HG03196 (cell line): ENCODE measurements at regions not wholly inside any gene's neighbourhood (a gene's known extent, or its start where the extent isn't known, plus 50 kb on each side); places are given as distances from the start of the nearest gene placed in this dataset.
"Not testable (repeated sequence)": the region's sequence is repeated elsewhere in the genome, so short reads cannot be mapped to it uniquely, and the experiment has no call there.

Experiments
- ATAC-seq: cut with Tn5 transposase; IDR thresholded peaks from one replicate; pipeline ENCODE4 v1.9.1; 2021; ENCODE audit not compliant: unreplicated experiment

GRCh38 chr10:44279426-44280126, 105.3 kb downstream of the CXCL12 start:
- ATAC-seq: no peak

GRCh38 chr10:44278837-44279324, 106.0 kb downstream of the CXCL12 start:
- ATAC-seq: no peak

GRCh38 chr10:44268435-44268948, 116.4 kb downstream of the CXCL12 start:
- not testable (repeated sequence) for ATAC-seq

- no peak for ATAC-seq
Measured at GRCh38 chr10:44267007-44267406, 117.9 kb downstream of the CXCL12 start.

GRCh38 chr10:44264244-44264643, 120.7 kb downstream of the CXCL12 start:
- ATAC-seq: no peak

GRCh38 chr10:44263771-44264170, 121.1 kb downstream of the CXCL12 start:
- no peak for ATAC-seq

GRCh38 chr10:44262551-44263251, 122.2 kb downstream of the CXCL12 start:
- no peak for ATAC-seq

- ATAC-seq: no peak
Measured at GRCh38 chr10:44261710-44262455, 123.0 kb downstream of the CXCL12 start.

- no peak for ATAC-seq
Measured at GRCh38 chr10:44261296-44261695, 123.6 kb downstream of the CXCL12 start.

- no peak for ATAC-seq
Measured at GRCh38 chr10:44260286-44260928, 124.5 kb downstream of the CXCL12 start.

- no peak for ATAC-seq
Measured at GRCh38 chr10:44259090-44259874, 125.6 kb downstream of the CXCL12 start.

GRCh38 chr10:44258460-44259089, 126.3 kb downstream of the CXCL12 start:
- no peak for ATAC-seq

GRCh38 chr10:44258019-44258418, 126.9 kb downstream of the CXCL12 start:
- ATAC-seq: no peak

- no peak for ATAC-seq
Measured at GRCh38 chr10:44253769-44254462, 131.0 kb downstream of the CXCL12 start.

- not testable (repeated sequence) for ATAC-seq
Measured at GRCh38 chr10:44252631-44253030, 132.3 kb downstream of the CXCL12 start.

- not testable (repeated sequence) for ATAC-seq
Measured at GRCh38 chr10:44249933-44250332, 135.0 kb downstream of the CXCL12 start.

- ATAC-seq: no peak
Measured at GRCh38 chr10:44249490-44249889, 135.4 kb downstream of the CXCL12 start.

- ATAC-seq: not testable (repeated sequence)
Measured at GRCh38 chr10:44246700-44247099, 138.2 kb downstream of the CXCL12 start.

- not testable (repeated sequence) for ATAC-seq
Measured at GRCh38 chr10:44246287-44246686, 138.6 kb downstream of the CXCL12 start.
